ENCODE measurements at regions not wholly inside any gene's neighbourhood (a gene's known extent, or its start where the extent isn't known, plus 50 kb on each side); places are given as distances from the start of the nearest gene placed in this dataset.

DNA sequence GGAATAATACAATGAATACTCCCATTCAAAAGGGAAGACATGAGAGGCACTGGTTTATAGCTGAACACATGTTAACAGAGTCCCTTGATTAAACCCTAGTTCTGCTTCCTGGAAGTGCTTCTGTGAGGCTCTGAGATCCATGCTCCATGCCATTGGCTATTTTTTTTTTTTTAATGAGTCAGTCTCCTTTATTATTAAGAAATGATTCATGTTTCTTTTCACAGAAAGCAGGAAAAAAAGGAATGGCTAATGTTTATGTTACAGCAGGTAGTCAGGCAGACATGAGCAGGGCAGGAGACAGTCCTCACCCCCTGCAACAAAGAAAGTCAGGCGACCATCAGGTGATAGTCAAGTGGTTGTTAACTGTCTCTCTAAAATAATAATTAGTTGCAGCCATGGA, 598.7 kb downstream of the EPHA5 start (continued):
- TF ChIP-seq, protein P1, sequence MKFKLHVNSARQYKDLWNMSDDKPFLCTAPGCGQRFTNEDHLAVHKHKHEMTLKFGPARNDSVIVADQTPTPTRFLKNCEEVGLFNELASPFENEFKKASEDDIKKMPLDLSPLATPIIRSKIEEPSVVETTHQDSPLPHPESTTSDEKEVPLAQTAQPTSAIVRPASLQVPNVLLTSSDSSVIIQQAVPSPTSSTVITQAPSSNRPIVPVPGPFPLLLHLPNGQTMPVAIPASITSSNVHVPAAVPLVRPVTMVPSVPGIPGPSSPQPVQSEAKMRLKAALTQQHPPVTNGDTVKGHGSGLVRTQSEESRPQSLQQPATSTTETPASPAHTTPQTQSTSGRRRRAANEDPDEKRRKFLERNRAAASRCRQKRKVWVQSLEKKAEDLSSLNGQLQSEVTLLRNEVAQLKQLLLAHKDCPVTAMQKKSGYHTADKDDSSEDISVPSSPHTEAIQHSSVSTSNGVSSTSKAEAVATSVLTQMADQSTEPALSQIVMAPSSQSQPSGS (IDR thresholded peaks at IDR 0.05; ENCODE audit: low read length) = no peak
- TF ChIP-seq, protein P2, sequence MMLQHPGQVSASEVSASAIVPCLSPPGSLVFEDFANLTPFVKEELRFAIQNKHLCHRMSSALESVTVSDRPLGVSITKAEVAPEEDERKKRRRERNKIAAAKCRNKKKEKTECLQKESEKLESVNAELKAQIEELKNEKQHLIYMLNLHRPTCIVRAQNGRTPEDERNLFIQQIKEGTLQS (IDR thresholded peaks at IDR 0.05; ENCODE audit: insufficient read depth, low read depth, low read length) = no peak
- TF ChIP-seq TBP (IDR thresholded peaks at IDR 0.05; ENCODE audit: low read depth, low read length) = no peak
- no peak for TF ChIP-seq EGR1 (IDR thresholded peaks at IDR 0.05; ENCODE audit: borderline replicate concordance, low read depth, low read length)
- no peak for TF ChIP-seq HDAC2 (IDR thresholded peaks at IDR 0.05; ENCODE audit: borderline replicate concordance in 1 of 2, low read depth in 2 of 2, low read length in 2 of 2)
